ENCODE measurements at regions not wholly inside any gene's neighbourhood (a gene's known extent, or its start where the extent isn't known, plus 50 kb on each side); places are given as distances from the start of the nearest gene placed in this dataset.

- TF ChIP-seq STAT6 (CRISPR knock-in tag; IDR thresholded peaks at IDR 0.05) = no peak
- no peak for TF ChIP-seq USF1 (CRISPR knock-in tag; IDR thresholded peaks at IDR 0.05)
- no peak for TF ChIP-seq KDM4B (IDR thresholded peaks at IDR 0.05; ENCODE audit: borderline replicate concordance in 2 of 2, low read depth in 1 of 2)
- no peak for TF ChIP-seq RBM17 (IDR thresholded peaks at IDR 0.05; ENCODE audit: borderline replicate concordance, low read depth, low read length)
- TF ChIP-seq TCFL5 (CRISPR knock-in tag; conservative IDR thresholded peaks at IDR 0.05) = no peak
- no peak for TF ChIP-seq RB1 (IDR thresholded peaks at IDR 0.05; ENCODE audit: low read depth)
- TF ChIP-seq PML (IDR thresholded peaks at IDR 0.05; ENCODE audit: low read length) = no peak
- TF ChIP-seq ZFP36 (IDR thresholded peaks at IDR 0.05; ENCODE audit: low read depth, low read length, partially characterized antibody) = no peak
Measured at GRCh38 chr12:107309020-107309419, 215.7 kb upstream of the CRY1 start (continued).

DNA sequence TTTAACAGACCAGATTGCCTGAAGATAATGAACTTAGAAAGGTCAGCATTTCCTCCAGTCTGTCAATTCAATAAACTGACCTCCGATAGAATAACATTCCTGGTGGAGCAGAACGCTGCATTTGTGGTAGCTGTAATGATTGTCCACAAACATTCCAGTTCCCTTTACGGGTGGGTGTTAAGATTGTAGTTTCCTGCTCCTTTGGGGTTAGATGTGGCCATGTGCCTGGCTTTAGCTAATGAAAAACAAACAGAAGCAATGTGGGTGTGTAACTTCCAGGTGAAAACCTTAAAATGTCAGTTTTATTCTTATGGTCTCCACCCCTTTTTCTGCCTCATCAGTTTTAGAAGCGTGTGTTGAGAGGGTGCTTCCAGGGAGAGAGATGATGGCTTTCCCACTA lies 217.3 kb upstream of the CRY1 start:
- 1% methylated on average over 4 of the region's 4 CpGs for WGBS (ENCODE audit: insufficient coverage, low coverage, missing lambda C conversion rate)
- in situ Hi-C loops (cut with MboI) = no loop called here
- H3K36me3 ChIP-seq (ENCODE audit: control insufficient read depth, insufficient read depth, low read length) = no peaks in the 10 kb centered on the region
- ChIA-PET POLR2A (interaction anchor here (0.9 kb wide), 2 partner anchors 24 to 239 kb away, joined by 3 to 6 read pairs; no protein-coding TSS in a partner anchor), CTCF (ENCODE audit: low intra/inter-chr PET ratio) (no interaction called here)
- no peaks in the 10 kb centered on the region for H4K20me1 ChIP-seq (replicated peaks; ENCODE audit: control insufficient read depth, insufficient read depth, low read length)
- no peak for FAIRE-seq
- no peak overlapping the region for H3K4me3 ChIP-seq
- H3K27me3 ChIP-seq (ENCODE audit: control insufficient read depth in 2 of 2, insufficient read depth in 2 of 2, low read length in 2 of 2) = peaks cover 8 to 21% of the 10 kb centered on the region in 2 experiments; a peak in 3 of 5 replicates
- H3K9me3 ChIP-seq (replicated peaks; ENCODE audit: control insufficient read depth, insufficient read depth, low read depth, low read length) = no peaks in the 10 kb centered on the region
- intact Hi-C loops (cut with micrococcal nuclease) = loop anchor here (10.0 kb wide), 1 partner anchor 176 kb away; no protein-coding TSS in a partner anchor
- no peak for ATAC-seq
- no peak overlapping the region for H3K9ac ChIP-seq (ENCODE audit: insufficient read depth in 1 of 2, low read depth in 2 of 2, low read length in 2 of 2)
- H2AFZ ChIP-seq (ENCODE audit: low read depth, low read length) = no peak overlapping the region
- H3K27ac ChIP-seq (ENCODE audit: extremely low read depth, low read depth, low read length) = no peak overlapping the region
- H3K4me2 ChIP-seq (ENCODE audit: insufficient read depth, low read length) = no peak overlapping the region
- BruUV-seq (replicated peaks) = no TSS peak
- no peak for DNase-seq (ENCODE audit: extremely low read depth in 1 of 4, low spot score in 3 of 4)
- no peaks in the 10 kb centered on the region for H3K4me1 ChIP-seq (replicated peaks in 1 of 2; ENCODE audit: control insufficient read depth in 2 of 2, insufficient read depth in 2 of 2, low read length in 2 of 2)
- H3K79me2 ChIP-seq (ENCODE audit: control insufficient read depth, insufficient read depth, low read length) = no peaks in the 10 kb centered on the region
- no peaks in the 10 kb centered on the region for H3K9me1 ChIP-seq (ENCODE audit: control insufficient read depth, insufficient read depth, low read length)
- TF ChIP-seq NCOA2 (IDR thresholded peaks at IDR 0.05; ENCODE audit: partially characterized antibody in 2 of 2) = no peak
- no peak for TF ChIP-seq DIDO1 (tag; IDR thresholded peaks at IDR 0.05; ENCODE audit: low read depth)
- TF ChIP-seq, protein P1, sequence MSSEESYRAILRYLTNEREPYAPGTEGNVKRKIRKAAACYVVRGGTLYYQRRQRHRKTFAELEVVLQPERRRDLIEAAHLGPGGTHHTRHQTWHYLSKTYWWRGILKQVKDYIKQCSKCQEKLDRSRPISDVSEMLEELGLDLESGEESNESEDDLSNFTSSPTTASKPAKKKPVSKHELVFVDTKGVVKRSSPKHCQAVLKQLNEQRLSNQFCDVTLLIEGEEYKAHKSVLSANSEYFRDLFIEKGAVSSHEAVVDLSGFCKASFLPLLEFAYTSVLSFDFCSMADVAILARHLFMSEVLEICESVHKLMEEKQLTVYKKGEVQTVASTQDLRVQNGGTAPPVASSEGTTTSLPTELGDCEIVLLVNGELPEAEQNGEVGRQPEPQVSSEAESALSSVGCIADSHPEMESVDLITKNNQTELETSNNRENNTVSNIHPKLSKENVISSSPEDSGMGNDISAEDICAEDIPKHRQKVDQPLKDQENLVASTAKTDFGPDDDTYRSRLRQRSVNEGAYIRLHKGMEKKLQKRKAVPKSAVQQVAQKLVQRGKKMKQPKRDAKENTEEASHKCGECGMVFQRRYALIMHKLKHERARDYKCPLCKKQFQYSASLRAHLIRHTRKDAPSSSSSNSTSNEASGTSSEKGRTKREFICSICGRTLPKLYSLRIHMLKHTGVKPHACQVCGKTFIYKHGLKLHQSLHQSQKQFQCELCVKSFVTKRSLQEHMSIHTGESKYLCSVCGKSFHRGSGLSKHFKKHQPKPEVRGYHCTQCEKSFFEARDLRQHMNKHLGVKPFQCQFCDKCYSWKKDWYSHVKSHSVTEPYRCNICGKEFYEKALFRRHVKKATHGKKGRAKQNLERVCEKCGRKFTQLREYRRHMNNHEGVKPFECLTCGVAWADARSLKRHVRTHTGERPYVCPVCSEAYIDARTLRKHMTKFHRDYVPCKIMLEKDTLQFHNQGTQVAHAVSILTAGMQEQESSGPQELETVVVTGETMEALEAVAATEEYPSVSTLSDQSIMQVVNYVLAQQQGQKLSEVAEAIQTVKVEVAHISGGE (CRISPR knock-in tag; IDR thresholded peaks at IDR 0.05) = no peak
- no peak for TF ChIP-seq IRF9 (tag; IDR thresholded peaks at IDR 0.05)
- no peak for TF ChIP-seq POLR2G (IDR thresholded peaks at IDR 0.05; ENCODE audit: low read depth, low read length)
- no peak for TF ChIP-seq HDAC2 (IDR thresholded peaks at IDR 0.05)
